WTC11 (cell line): ENCODE measurements at regions not wholly inside any gene's neighbourhood (a gene's known extent, or its start where the extent isn't known, plus 50 kb on each side); places are given as distances from the start of the nearest gene placed in this dataset.

Experiments used
- ATF2 ChIP-seq: sonication (generic); formaldehyde crosslinking; IDR thresholded peaks from 2 replicates; pipeline ENCODE4 v1.8.1; 2022; ENCODE audit warnings: low read depth, missing genetic modification reagents, borderline replicate concordance
- CDX4 ChIP-seq: fragments of 250-450 bp; sonication (Bioruptor Pico); IDR thresholded peaks from 2 replicates; pipeline ENCODE4 v1.9.0; 2021; ENCODE audit warnings: moderate library complexity, mild to moderate bottlenecking, inconsistent platforms, borderline replicate concordance
- CTCF ChIP-seq: fragments of 200-600 bp; IDR thresholded peaks from 2 replicates; pipeline ENCODE4 v1.8.0; 2022; ENCODE audit warnings: antibody characterized with exemption
- E2F1 ChIP-seq: sonication (generic); formaldehyde crosslinking; IDR thresholded peaks from 2 replicates; pipeline ENCODE4 v1.8.0; 2022; ENCODE audit warnings: mild to moderate bottlenecking, missing genetic modification reagents
- ESRRA ChIP-seq: sonication (generic); formaldehyde crosslinking; IDR thresholded peaks from 2 replicates; pipeline ENCODE4 v1.8.1; 2022; ENCODE audit warnings: mild to moderate bottlenecking, missing genetic modification reagents, borderline replicate concordance
- GABPB1 ChIP-seq: sonication (generic); formaldehyde crosslinking; IDR thresholded peaks from 2 replicates; pipeline ENCODE4 v1.8.1; 2023; ENCODE audit warnings: mild to moderate bottlenecking, missing genetic modification reagents
- MAX ChIP-seq: sonication (generic); formaldehyde crosslinking; IDR thresholded peaks from 2 replicates; pipeline ENCODE4 v1.8.0; 2022; ENCODE audit warnings: mild to moderate bottlenecking, missing genetic modification reagents
- NFYB ChIP-seq: sonication (generic); formaldehyde crosslinking; conservative IDR thresholded peaks from 2 replicates; pipeline ENCODE4 v1.8.0; 2022; ENCODE audit warnings: low read depth, missing genetic modification reagents
- TEAD4 ChIP-seq: sonication (generic); formaldehyde crosslinking; IDR thresholded peaks from 2 replicates; pipeline ENCODE4 v1.8.0; 2022; ENCODE audit warnings: mild to moderate bottlenecking, missing genetic modification reagents
- USF1 ChIP-seq: sonication (generic); formaldehyde crosslinking; IDR thresholded peaks from 2 replicates; pipeline ENCODE4 v1.8.0; 2022; ENCODE audit warnings: mild to moderate bottlenecking, missing genetic modification reagents
- ZNF232 ChIP-seq: sonication (generic); formaldehyde crosslinking; IDR thresholded peaks from 2 replicates; pipeline ENCODE4 v1.8.0; 2022; ENCODE audit warnings: mild to moderate bottlenecking, missing genetic modification reagents
- ZNF423 ChIP-seq: fragments of 250-450 bp; sonication (Bioruptor Pico); IDR thresholded peaks from 2 replicates; pipeline ENCODE4 v2.1.2; 2022; ENCODE audit warnings: mild to moderate bottlenecking, moderate library complexity

- TF ChIP-seq ZNF423 (CRISPR knock-in tag) = no peak
- no peak for TF ChIP-seq CTCF
- no peak for TF ChIP-seq MAX (CRISPR knock-in tag)
- TF ChIP-seq ZNF232 (CRISPR knock-in tag) = no peak
- no peak for TF ChIP-seq CDX4 (CRISPR knock-in tag)
- no peak for TF ChIP-seq TEAD4
- no peak for TF ChIP-seq GABPB1 (CRISPR knock-in tag)
- TF ChIP-seq ATF2 (CRISPR knock-in tag) = no peak
- no peak for TF ChIP-seq NFYB (CRISPR knock-in tag)
- TF ChIP-seq E2F1 (CRISPR knock-in tag) = no peak
- no peak for TF ChIP-seq ESRRA
- no peak for TF ChIP-seq USF1 (CRISPR knock-in tag)
These were observed 91.9 kb upstream of the MGMT start for GRCh38 chr10:129375171-129375570.
